D721Med (cell line): ENCODE measurements at regions not wholly inside any gene's neighbourhood (a gene's known extent, or its start where the extent isn't known, plus 50 kb on each side); places are given as distances from the start of the nearest gene placed in this dataset.
A peak's percentile ranks its signal among the peaks of the same experiment; 100 is the strongest.

Experiments used
- DNase-seq: peaks from one replicate; pipeline ENCODE4 v3.0.0; 2011; ENCODE audit warnings: low spot score; ENCODE audit not compliant: insufficient read length
- FAIRE-seq: peaks from 2 replicates; lab custom pipeline; 2011; peaks lifted over from hg19 to GRCh38; lab: Jason Lieb, UNC
- CTCF ChIP-seq: IDR thresholded peaks from 2 replicates; pipeline ENCODE4 v1.5.1; 2012; ENCODE audit warnings: mild to moderate bottlenecking, control low read depth; ENCODE audit not compliant: insufficient read depth; ENCODE audit errors: missing control alignments

GRCh38 chr3:24640330-24640877 is 145.8 kb upstream of the THRB start:
- DNase-seq: no peak
- peak; percentile 51 for FAIRE-seq
- TF ChIP-seq CTCF: peak; percentile 67

GRCh38 chr3:24641628-24642027 is 147.0 kb upstream of the THRB start:
- no peak for FAIRE-seq
- no peak for TF ChIP-seq CTCF

GRCh38 chr3:24645047-24645446 is 150.4 kb upstream of the THRB start:
- TF ChIP-seq CTCF: no peak
- no peak for FAIRE-seq
- no peak for DNase-seq

More at GRCh38 chr3:24641628-24642027, 147.0 kb upstream of the THRB start:
- no peak for DNase-seq

GRCh38 chr3:24646790-24647189 is 152.1 kb upstream of the THRB start:
- FAIRE-seq (no peak), DNase-seq (no peak)
- TF ChIP-seq CTCF: no peak

GRCh38 chr3:24648063-24648462 is 153.4 kb upstream of the THRB start:
- FAIRE-seq: no peak
- no peak for TF ChIP-seq CTCF
- DNase-seq: no peak

- FAIRE-seq (no peak), DNase-seq (no peak)
- no peak for TF ChIP-seq CTCF
Observed at GRCh38 chr3:24650839-24651238, 156.2 kb upstream of the THRB start.

GRCh38 chr3:24657870-24658510 is 163.3 kb upstream of the THRB start:
- DNase-seq: no peak
- no peak for TF ChIP-seq CTCF
- FAIRE-seq: no peak
